Upper lobe of left lung (tissue), 6 donors: ENCODE measurements at regions not wholly inside any gene's neighbourhood (a gene's known extent, or its start where the extent isn't known, plus 50 kb on each side); places are given as distances from the start of the nearest gene placed in this dataset.

Experiments
- ATAC-seq, 2 donors: fragments of 200-7000 bp; cut with Tn5 transposase; one replicate each; pipeline ENCODE4 v1.9.1; 2022; ENCODE audit warnings: mild to moderate bottlenecking in 2 of 2, moderate library complexity in 2 of 2; ENCODE audit not compliant: low FRiP score in 2 of 2
- DNase-seq, 2 donors: peaks; one replicate each; pipeline ENCODE4 v3.0.0-alpha.2; 2019 to 2020
- H3K27ac ChIP-seq, 4 donors: fragments of 200-600 bp; sonication (generic); one replicate each; pipeline ENCODE4 v1.5.1; 2016 to 2019
- H3K27me3 ChIP-seq, 4 donors: fragments of 200-600 bp; sonication (generic); one replicate each; pipeline ENCODE4 v1.5.1; 2017 to 2019
- H3K36me3 ChIP-seq, 4 donors: fragments of 200-600 bp; sonication (generic); one replicate each; pipeline ENCODE4 v1.5.1; 2016 to 2019
- H3K4me1 ChIP-seq, 4 donors: fragments of 200-600 bp; sonication (generic); one replicate each; pipeline ENCODE4 v1.5.1; 2018 to 2019
- H3K4me3 ChIP-seq, 4 donors: fragments of 200-600 bp; sonication (generic); one replicate each; pipeline ENCODE4 v1.5.1; 2017 to 2019; ENCODE audit warnings: mild to moderate bottlenecking in 2 of 4, moderate library complexity in 1 of 4
- H3K9me3 ChIP-seq, 4 donors: fragments of 200-600 bp; sonication (generic); one replicate each; pipeline ENCODE4 v1.5.1; 2018 to 2019
- EP300 ChIP-seq, 4 donors: sonication (generic); formaldehyde crosslinking; IDR thresholded peaks; one replicate each; pipeline ENCODE4 v1.5.1; 2017; ENCODE audit warnings: antibody characterized with exemption in 4 of 4, control low read depth in 2 of 4
- POLR2A ChIP-seq, 4 donors: fragments of 450-650 bp; IDR thresholded peaks; one replicate each; pipeline ENCODE4 v1.5.1; 2016 to 2017; ENCODE audit warnings: antibody characterized with exemption in 4 of 4, mild to moderate bottlenecking in 2 of 4
- POLR2AphosphoS5 ChIP-seq, 2 donors: sonication (generic); formaldehyde crosslinking; IDR thresholded peaks; one replicate each; pipeline ENCODE4 v1.5.1; 2017; ENCODE audit warnings: antibody characterized with exemption in 2 of 2
- WGBS, 2 donors: methylation state at CpG; one replicate each; pipeline ENCODE4 v1.1.5; 2017 to 2018; 5-methylcytosine and 5-hydroxymethylcytosine counted together
- TF ChIP-seq, protein P1 (sequence below), 6 experiments: fragments of 450-650 bp in 4 of 6; fragments of 200-600 bp in 2 of 6; sonication (generic) in 2 of 6; IDR thresholded peaks; one replicate each; pipeline ENCODE4 v1.5.1; 2016 to 2019; ENCODE audit warnings: antibody characterized with exemption in 6 of 6
- donor health status: DM: no; HTN: no; CAD: no; lungs with moderate emphysema.
- donor health status: DM: no; HTN: yes; CAD: no; lungs with severe emphysema.

DNA sequence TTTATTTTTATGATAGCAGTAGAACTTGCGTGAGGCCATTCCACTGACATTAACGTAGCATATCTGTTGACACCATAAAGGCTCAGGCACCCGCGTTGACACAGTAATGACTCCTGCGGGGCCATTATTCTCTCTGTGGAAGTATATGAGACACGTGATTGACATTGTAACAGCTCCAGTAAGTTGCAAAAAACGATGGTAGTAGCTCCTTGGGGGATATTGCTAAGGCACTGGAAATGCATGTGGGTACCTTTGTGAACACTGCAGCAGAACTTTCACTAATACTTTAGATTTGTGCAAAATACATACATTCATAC lies 918.8 kb upstream of the CDH8 start:
- no peaks in the 10 kb centered on the region for H3K36me3 ChIP-seq
- WGBS, 2 donors = 50 to 51% methylated on average over 7 of the region's 7 CpGs
- ATAC-seq (no peak), DNase-seq (no peak)
- H3K27ac ChIP-seq = peak overlapping the region in 1 of 4 donors; percentile 28
- H3K4me1 ChIP-seq = no peaks in the 10 kb centered on the region
- TF ChIP-seq POLR2AphosphoS5 (IDR thresholded peaks at IDR 0.05) (no peak), EP300 (IDR thresholded peaks at IDR 0.05) (no peak)
- TF ChIP-seq, protein P1, sequence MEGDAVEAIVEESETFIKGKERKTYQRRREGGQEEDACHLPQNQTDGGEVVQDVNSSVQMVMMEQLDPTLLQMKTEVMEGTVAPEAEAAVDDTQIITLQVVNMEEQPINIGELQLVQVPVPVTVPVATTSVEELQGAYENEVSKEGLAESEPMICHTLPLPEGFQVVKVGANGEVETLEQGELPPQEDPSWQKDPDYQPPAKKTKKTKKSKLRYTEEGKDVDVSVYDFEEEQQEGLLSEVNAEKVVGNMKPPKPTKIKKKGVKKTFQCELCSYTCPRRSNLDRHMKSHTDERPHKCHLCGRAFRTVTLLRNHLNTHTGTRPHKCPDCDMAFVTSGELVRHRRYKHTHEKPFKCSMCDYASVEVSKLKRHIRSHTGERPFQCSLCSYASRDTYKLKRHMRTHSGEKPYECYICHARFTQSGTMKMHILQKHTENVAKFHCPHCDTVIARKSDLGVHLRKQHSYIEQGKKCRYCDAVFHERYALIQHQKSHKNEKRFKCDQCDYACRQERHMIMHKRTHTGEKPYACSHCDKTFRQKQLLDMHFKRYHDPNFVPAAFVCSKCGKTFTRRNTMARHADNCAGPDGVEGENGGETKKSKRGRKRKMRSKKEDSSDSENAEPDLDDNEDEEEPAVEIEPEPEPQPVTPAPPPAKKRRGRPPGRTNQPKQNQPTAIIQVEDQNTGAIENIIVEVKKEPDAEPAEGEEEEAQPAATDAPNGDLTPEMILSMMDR (IDR thresholded peaks at IDR 0.05) = no peak
- no peaks in the 10 kb centered on the region for H3K27me3 ChIP-seq
- no peaks in the 10 kb centered on the region for H3K9me3 ChIP-seq
- H3K4me3 ChIP-seq = no peak overlapping the region

DNA sequence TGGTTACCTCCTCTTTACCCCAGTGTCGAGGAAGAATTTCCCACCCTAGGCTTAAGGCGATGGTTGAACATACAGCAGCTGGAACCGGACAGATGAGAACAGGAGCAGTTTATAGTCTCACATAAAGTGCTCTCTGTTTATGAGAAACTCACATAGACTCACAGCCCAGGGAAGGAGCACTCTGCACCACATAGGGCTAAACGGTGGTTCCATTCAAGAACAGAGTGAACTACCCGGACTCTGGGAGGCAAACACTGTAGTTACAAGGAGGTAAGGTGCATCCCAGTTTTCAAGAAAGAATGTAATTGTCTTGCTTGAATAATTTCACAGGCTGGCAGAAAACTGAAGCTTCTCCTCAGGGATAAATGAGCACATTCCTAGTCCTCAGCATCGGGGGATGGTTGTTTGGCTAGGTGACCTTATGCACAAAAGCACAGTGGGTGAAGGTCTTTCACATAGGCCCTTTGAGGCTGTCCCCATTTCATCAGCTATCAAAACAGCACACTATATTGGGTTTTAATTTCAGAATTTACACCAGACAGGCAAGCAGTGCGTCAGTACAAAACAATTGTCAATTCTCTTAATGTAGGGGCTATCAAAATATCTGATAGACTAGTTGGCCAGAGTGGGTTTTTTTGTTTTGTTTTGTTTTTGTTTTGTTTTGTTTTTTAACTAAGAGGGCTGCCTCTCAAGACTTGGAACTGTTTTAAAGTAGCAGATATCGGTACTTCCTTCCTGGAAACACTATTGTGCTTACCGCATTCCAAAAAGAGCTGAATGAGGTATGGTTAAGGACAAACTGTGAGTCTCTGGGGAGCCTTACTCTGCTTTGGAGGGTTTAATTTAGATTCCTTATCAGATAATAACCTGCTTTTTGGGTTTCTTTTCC lies 918.1 kb upstream of the CDH8 start:
- H3K27ac ChIP-seq = peak overlapping the region in 2 of 4 donors; percentile 22 to 28
- DNase-seq = no peak
- WGBS, 2 donors = 54 to 65% methylated on average over 9 of the region's 9 CpGs
- no peak for ATAC-seq
- H3K4me1 ChIP-seq = no peaks in the 10 kb centered on the region
- no peaks in the 10 kb centered on the region for H3K27me3 ChIP-seq
- TF ChIP-seq, protein P1 (IDR thresholded peaks at IDR 0.05) = no peak
- TF ChIP-seq EP300 (IDR thresholded peaks at IDR 0.05) (no peak), POLR2A (IDR thresholded peaks at IDR 0.05) (no peak), POLR2AphosphoS5 (IDR thresholded peaks at IDR 0.05) (no peak)
- H3K36me3 ChIP-seq = no peaks in the 10 kb centered on the region
- no peaks in the 10 kb centered on the region for H3K9me3 ChIP-seq
- no peak overlapping the region for H3K4me3 ChIP-seq

DNA sequence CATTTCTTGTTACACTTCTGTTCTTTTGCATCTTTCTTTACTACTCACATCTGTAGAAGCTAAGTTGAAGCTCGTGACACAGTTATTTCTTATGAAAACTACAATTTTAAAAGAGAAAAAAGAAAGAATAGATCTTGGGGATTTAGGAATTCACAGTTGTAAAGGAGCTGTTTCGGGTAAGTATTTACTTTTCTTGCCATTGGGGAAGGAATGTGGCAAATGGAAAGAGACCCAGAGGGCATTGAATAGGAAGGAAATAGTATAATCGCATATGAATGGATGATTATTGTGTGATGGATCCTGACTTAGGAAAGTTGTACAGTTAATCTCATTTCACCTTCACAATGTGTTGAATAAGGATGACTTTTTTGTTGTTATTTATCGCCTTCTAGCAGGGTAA lies 914.1 kb upstream of the CDH8 start:
- Histone ChIP-seq H3K27me3 (no peaks in the 10 kb centered on the region), H3K27ac (no peak overlapping the region), H3K4me3 (no peak overlapping the region), H3K4me1 (no peaks in the 10 kb centered on the region), H3K36me3 (no peaks in the 10 kb centered on the region), H3K9me3 (no peaks in the 10 kb centered on the region)
- TF ChIP-seq EP300 (IDR thresholded peaks at IDR 0.05) (no peak), POLR2AphosphoS5 (IDR thresholded peaks at IDR 0.05) (no peak), POLR2A (IDR thresholded peaks at IDR 0.05) (no peak)
- TF ChIP-seq, protein P1 (IDR thresholded peaks at IDR 0.05) = no peak
- ATAC-seq (no peak), DNase-seq (no peak)
- WGBS, 2 donors = 66 to 85% methylated on average over 4 of the region's 4 CpGs

DNA sequence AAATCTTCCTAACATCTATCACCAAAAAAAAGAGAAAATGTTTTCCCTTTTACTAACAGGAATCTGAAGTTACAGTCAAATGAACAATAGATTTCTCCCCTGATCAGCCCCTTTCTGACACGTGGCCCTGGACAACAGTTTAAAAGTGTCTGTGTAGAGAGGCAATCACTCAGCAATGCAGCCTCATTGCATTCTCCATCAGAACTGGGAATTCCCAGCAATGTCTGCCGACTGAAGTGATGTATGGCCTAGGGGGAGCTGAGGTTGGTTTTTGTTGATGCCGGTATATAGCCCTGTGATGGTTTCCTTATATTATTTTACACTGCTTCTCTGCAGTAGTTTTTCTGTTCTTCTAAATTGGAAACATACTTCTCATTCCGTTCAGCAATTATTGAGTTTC lies 904.3 kb upstream of the CDH8 start:
- Histone ChIP-seq H3K36me3 (no peaks in the 10 kb centered on the region), H3K9me3 (no peaks in the 10 kb centered on the region), H3K4me3 (no peak overlapping the region), H3K27me3 (no peaks in the 10 kb centered on the region), H3K4me1 (no peaks in the 10 kb centered on the region), H3K27ac (no peak overlapping the region)
- WGBS, 2 donors = 52 to 54% methylated on average over 4 of the region's 4 CpGs
- no peak for ATAC-seq
- DNase-seq = no peak
- TF ChIP-seq POLR2A (IDR thresholded peaks at IDR 0.05) = no peak
- TF ChIP-seq, protein P1 (IDR thresholded peaks at IDR 0.05) = no peak

DNA sequence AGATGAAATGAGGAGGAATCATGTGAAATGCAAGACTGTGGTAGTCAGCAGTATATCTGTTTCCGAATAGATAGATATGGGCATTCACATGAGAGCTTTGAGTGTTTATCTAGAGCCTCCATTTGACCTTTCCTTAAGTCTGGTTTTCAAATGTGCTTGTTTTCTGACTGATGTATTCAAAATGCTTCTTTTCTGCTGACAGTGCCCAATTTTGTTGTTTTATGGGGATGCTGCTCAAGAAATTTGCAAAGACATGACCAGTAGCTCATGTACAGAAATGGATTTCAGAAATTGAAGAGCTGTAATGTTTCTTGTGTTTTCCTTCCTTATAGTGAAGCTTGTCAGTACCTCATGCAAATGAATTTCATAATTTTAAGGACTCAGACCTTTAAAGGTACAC lies 903.4 kb upstream of the CDH8 start:
- Histone ChIP-seq H3K36me3 (no peaks in the 10 kb centered on the region), H3K27me3 (no peaks in the 10 kb centered on the region), H3K9me3 (no peaks in the 10 kb centered on the region), H3K27ac (no peak overlapping the region), H3K4me3 (no peak overlapping the region), H3K4me1 (no peaks in the 10 kb centered on the region)
- TF ChIP-seq, protein P1 (IDR thresholded peaks at IDR 0.05) = no peak
- no peak for TF ChIP-seq EP300 (IDR thresholded peaks at IDR 0.05)
- TF ChIP-seq POLR2AphosphoS5 (IDR thresholded peaks at IDR 0.05) = no peak
- TF ChIP-seq POLR2A (IDR thresholded peaks at IDR 0.05) = no peak
- no peak for ATAC-seq
- 74 to 79% methylated on average over 1 of the region's 1 CpG for WGBS, 2 donors
- DNase-seq = no peak
